ENCODE measurements at regions not wholly inside any gene's neighbourhood (a gene's known extent, or its start where the extent isn't known, plus 50 kb on each side); places are given as distances from the start of the nearest gene placed in this dataset.
"Not testable (repeated sequence)": the region's sequence is repeated elsewhere in the genome, so short reads cannot be mapped to it uniquely, and the experiment has no call there.

GRCh38 chr11:46223252-46223513 is 54.3 kb upstream of the CREB3L1 start:
- DNase-seq, result no peak

- DNase-seq, result no peak
Observed at GRCh38 chr11:46222490-46223251, 54.8 kb upstream of the CREB3L1 start.

- DNase-seq, result no peak
Observed at GRCh38 chr11:46220313-46220712, 57.1 kb upstream of the CREB3L1 start.

- no peak for DNase-seq
Observed at GRCh38 chr11:46216765-46217089, 60.7 kb upstream of the CREB3L1 start.

- DNase-seq, result peak; percentile 30 to 60 (median 53)
Observed at GRCh38 chr11:46216019-46216764, 61.3 kb upstream of the CREB3L1 start.

- DNase-seq, result no peak
Observed at GRCh38 chr11:46215208-46215931, 62.1 kb upstream of the CREB3L1 start.

GRCh38 chr11:46212720-46213119 is 64.7 kb upstream of the CREB3L1 start:
- peak in 2 of 4 experiments; percentile 12 to 15 for DNase-seq

GRCh38 chr11:46210856-46211255 is 66.6 kb upstream of the CREB3L1 start:
- DNase-seq, result no peak

- peak; percentile 78 to 94 (median 86) for DNase-seq
Observed at GRCh38 chr11:46210133-46210636, 67.3 kb upstream of the CREB3L1 start.

- not testable (repeated sequence) for DNase-seq
Observed at GRCh38 chr11:46209624-46210023, 67.8 kb upstream of the CREB3L1 start.

- DNase-seq, result no peak
Observed at GRCh38 chr11:46208803-46209202, 68.7 kb upstream of the CREB3L1 start.

GRCh38 chr11:46207270-46207669 is 70.2 kb upstream of the CREB3L1 start:
- DNase-seq, result no peak

- not testable (repeated sequence) for DNase-seq
Observed at GRCh38 chr11:46204415-46204814, 73.0 kb upstream of the CREB3L1 start.

- DNase-seq, result no peak
Observed at GRCh38 chr11:46203746-46204145, 73.7 kb upstream of the CREB3L1 start.

GRCh38 chr11:46202696-46203391 is 74.6 kb upstream of the CREB3L1 start:
- DNase-seq, result no peak

GRCh38 chr11:46202149-46202548 is 75.3 kb upstream of the CREB3L1 start:
- no peak for DNase-seq

GRCh38 chr11:46200537-46201281 is 76.8 kb upstream of the CREB3L1 start:
- no peak for DNase-seq

- no peak for DNase-seq
Observed at GRCh38 chr11:46198245-46199240, 77.3 kb upstream of the PHF21A start.

GRCh38 chr11:46197421-46197820 is 76.2 kb upstream of the PHF21A start:
- no peak for DNase-seq

GRCh38 chr11:46188017-46188416 is 66.8 kb upstream of the PHF21A start:
- DNase-seq, result no peak

GRCh38 chr11:46183819-46184218 is 62.6 kb upstream of the PHF21A start:
- no peak for DNase-seq
